Left lobe of liver (tissue), 2 donors: ENCODE measurements at regions not wholly inside any gene's neighbourhood (a gene's known extent, or its start where the extent isn't known, plus 50 kb on each side); places are given as distances from the start of the nearest gene placed in this dataset.

Source experiments
- ATAC-seq: fragments of 200-7000 bp; cut with Tn5 transposase; one replicate; pipeline ENCODE4 v1.9.1; 2020; ENCODE audit warnings: mild to moderate bottlenecking, moderate library complexity
- DNase-seq: peaks from one replicate; pipeline ENCODE4 v3.0.0-alpha.2; 2020; ENCODE audit warnings: low spot score
- donor health status: DM: no; HTN: no; CAD: no; lungs with moderate emphysema.
- donor health status: DM: no; HTN: yes; CAD: no.

GRCh38 chr12:107462428-107463332 lies 222.9 kb upstream of the PWP1 start:
- DNase-seq (no peak), ATAC-seq (no peak)

- ATAC-seq (peak; percentile 52), DNase-seq (no peak)
Measured at GRCh38 chr12:107464644-107465043, 221.0 kb upstream of the PWP1 start.

- ATAC-seq (no peak), DNase-seq (no peak)
Measured at GRCh38 chr12:107465625-107466024, 220.0 kb upstream of the PWP1 start.

- DNase-seq, result no peak
- ATAC-seq, result peak; percentile 9
Measured at GRCh38 chr12:107467716-107468115, 217.9 kb upstream of the PWP1 start.

GRCh38 chr12:107468182-107468581 lies 217.4 kb upstream of the PWP1 start:
- ATAC-seq (peak; percentile 88), DNase-seq (no peak)

- DNase-seq (no peak), ATAC-seq (no peak)
Measured at GRCh38 chr12:107469011-107469410, 216.6 kb upstream of the PWP1 start.

- DNase-seq (no peak), ATAC-seq (no peak)
Measured at GRCh38 chr12:107470645-107471044, 215.0 kb upstream of the PWP1 start.

- no peak for ATAC-seq
- DNase-seq, result no peak
Measured at GRCh38 chr12:107472308-107472707, 213.3 kb upstream of the PWP1 start.

GRCh38 chr12:107474099-107474498 lies 211.5 kb upstream of the PWP1 start:
- DNase-seq (no peak), ATAC-seq (no peak)

GRCh38 chr12:107474639-107475539 lies 210.7 kb upstream of the PWP1 start:
- DNase-seq (no peak), ATAC-seq (no peak)

GRCh38 chr12:107475900-107476299 lies 209.7 kb upstream of the PWP1 start:
- ATAC-seq (no peak), DNase-seq (no peak)

- no peak for DNase-seq
- no peak for ATAC-seq
Measured at GRCh38 chr12:107477018-107477417, 208.6 kb upstream of the PWP1 start.

GRCh38 chr12:107477947-107478610 lies 207.5 kb upstream of the PWP1 start:
- DNase-seq (no peak), ATAC-seq (no peak)

- no peak for ATAC-seq
- no peak for DNase-seq
Measured at GRCh38 chr12:107478881-107479280, 206.7 kb upstream of the PWP1 start.

GRCh38 chr12:107480836-107481608 lies 204.6 kb upstream of the PWP1 start:
- no peak for ATAC-seq
- DNase-seq, result no peak

- ATAC-seq (no peak), DNase-seq (no peak)
Measured at GRCh38 chr12:107484230-107484629, 201.4 kb upstream of the PWP1 start.

- DNase-seq (no peak), ATAC-seq (no peak)
Measured at GRCh38 chr12:107484941-107485340, 200.7 kb upstream of the PWP1 start.

- DNase-seq (no peak), ATAC-seq (peak; percentile 41)
Measured at GRCh38 chr12:107485731-107486130, 199.9 kb upstream of the PWP1 start.

GRCh38 chr12:107486140-107486892 lies 199.3 kb upstream of the PWP1 start:
- peak; percentile 65 for ATAC-seq
- no peak for DNase-seq
